ENCODE measurements at regions not wholly inside any gene's neighbourhood (a gene's known extent, or its start where the extent isn't known, plus 50 kb on each side); places are given as distances from the start of the nearest gene placed in this dataset.

DNA sequence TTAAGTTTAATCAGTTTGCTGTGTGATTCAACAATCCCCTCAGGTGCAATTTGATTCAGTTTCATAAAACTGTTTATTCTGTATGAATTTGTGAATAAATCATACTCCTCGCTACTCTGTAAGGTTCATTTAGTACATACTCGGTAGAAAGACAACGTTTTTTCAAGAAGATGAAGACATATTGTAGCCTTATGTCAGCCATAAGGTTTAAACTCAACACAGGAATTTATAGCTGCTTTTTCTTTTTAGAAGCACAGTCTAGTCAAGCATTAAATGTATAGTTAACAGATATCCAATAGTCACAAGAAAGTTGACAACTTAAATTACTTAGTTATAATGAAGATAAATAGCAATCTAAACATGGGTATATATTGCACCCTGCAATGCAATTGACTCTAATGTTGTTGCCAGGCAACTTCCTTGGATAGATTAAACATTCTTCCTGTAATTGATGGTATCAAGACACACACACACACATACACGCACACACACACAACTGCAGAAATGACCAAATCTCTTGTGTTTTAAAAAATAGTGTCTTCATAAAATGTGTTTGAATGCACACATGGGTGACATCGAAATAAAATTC is 151.5 kb upstream of the MGAT4C start:
- TF ChIP-seq POLR2A (IDR thresholded peaks at IDR 0.05) (no peak), CTCF (IDR thresholded peaks at IDR 0.05) (no peak), POLR2AphosphoS5 (IDR thresholded peaks at IDR 0.05) (no peak)

Measured in prostate gland (tissue), 2 donors.